Uterus (tissue), 2 donors: ENCODE measurements at regions not wholly inside any gene's neighbourhood (a gene's known extent, or its start where the extent isn't known, plus 50 kb on each side); places are given as distances from the start of the nearest gene placed in this dataset.

Experiments
- POLR2A ChIP-seq, 2 donors: fragments of 450-650 bp; IDR thresholded peaks; one replicate each; pipeline ENCODE4 v1.6.1; 2016; ENCODE audit warnings: antibody characterized with exemption in 2 of 2, mild to moderate bottlenecking in 1 of 2, moderate library complexity in 1 of 2
- TF ChIP-seq, protein P1 (sequence below), 4 experiments: fragments of 200-600 bp in 2 of 4; fragments of 450-650 bp in 2 of 4; sonication (generic) in 2 of 4; IDR thresholded peaks; one replicate each; pipeline ENCODE4 v1.5.1; 2016 to 2019; ENCODE audit warnings: antibody characterized with exemption in 4 of 4, mild to moderate bottlenecking in 2 of 4, moderate library complexity in 1 of 4

DNA sequence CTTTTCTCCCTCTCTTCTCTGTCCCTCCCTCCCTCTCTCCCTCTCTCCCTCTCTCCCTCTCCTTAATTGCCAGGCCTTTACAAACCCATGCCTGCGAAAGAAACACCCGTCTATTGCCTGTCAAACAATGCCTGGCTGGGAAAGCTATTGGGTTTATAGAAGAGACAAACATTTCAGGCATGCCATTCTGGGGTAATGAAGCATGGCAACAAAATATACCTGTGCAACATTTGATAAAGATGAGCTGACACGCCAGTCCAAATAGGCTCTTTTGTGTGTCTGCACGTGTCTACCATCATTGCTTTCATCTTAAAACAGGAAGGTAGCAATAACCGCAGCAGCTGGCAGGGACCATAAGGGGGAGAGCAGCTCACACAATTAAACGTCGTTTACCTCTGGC lies 282.1 kb downstream of the ZNF516 start:
- TF ChIP-seq POLR2A (IDR thresholded peaks at IDR 0.05), result no peak
- TF ChIP-seq, protein P1, sequence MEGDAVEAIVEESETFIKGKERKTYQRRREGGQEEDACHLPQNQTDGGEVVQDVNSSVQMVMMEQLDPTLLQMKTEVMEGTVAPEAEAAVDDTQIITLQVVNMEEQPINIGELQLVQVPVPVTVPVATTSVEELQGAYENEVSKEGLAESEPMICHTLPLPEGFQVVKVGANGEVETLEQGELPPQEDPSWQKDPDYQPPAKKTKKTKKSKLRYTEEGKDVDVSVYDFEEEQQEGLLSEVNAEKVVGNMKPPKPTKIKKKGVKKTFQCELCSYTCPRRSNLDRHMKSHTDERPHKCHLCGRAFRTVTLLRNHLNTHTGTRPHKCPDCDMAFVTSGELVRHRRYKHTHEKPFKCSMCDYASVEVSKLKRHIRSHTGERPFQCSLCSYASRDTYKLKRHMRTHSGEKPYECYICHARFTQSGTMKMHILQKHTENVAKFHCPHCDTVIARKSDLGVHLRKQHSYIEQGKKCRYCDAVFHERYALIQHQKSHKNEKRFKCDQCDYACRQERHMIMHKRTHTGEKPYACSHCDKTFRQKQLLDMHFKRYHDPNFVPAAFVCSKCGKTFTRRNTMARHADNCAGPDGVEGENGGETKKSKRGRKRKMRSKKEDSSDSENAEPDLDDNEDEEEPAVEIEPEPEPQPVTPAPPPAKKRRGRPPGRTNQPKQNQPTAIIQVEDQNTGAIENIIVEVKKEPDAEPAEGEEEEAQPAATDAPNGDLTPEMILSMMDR (IDR thresholded peaks at IDR 0.05), result no peak
